ENCODE measurements at regions not wholly inside any gene's neighbourhood (a gene's known extent, or its start where the extent isn't known, plus 50 kb on each side); places are given as distances from the start of the nearest gene placed in this dataset.
"Not testable (repeated sequence)": the region's sequence is repeated elsewhere in the genome, so short reads cannot be mapped to it uniquely, and the experiment has no call there.

DNA sequence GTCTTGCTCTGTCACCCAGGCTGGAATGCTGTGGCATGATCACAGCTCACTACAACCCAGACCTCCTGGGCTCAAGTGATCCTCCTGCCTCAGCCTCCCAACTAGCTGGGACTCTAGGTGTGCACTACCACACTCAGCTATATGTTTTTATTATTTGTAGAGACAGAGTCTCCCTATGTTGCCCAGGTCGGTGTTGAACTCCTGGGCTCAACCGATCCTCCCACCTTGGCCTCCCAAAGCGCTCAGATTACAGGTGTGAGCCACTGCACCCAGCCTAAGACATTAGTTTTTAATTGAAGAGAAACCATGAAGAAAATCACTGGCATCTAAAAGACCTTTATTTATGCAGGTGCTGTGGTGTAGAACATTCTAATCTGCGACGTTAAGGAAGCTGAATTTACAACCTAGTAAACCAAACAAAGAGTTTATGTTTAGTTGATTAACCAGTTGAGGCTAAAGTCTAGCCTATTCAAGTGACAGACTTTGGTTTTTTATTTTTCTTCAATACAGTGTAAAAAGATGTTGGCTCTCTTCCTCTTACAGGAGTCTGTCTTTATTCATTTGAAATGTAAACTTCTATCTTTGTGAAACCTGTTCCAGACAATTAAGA lies 52.5 kb upstream of the NBL1 start:
- no peak for DNase-seq

- no peak for DNase-seq
Measured at GRCh38 chr1:19585507-19585906, 58.6 kb upstream of the NBL1 start.

DNA sequence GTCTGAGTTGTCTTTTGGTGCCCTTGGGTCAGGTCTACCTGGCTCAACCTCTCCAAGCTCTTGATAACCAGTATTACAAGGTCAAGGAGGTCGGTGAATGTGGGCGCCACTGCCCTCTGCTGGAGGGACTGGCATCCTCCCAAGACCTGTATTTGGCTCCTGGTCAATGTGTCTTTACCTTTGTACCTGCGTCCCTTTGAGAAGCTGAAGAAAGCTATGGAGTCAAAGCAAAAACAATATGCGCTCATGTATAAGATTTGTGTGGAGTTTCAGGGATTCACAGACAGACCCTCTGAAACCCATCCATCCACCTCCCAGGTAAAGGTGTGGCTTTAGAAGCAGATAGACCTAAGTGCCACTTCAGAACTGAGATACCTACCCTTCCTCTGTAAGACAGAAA lies 61.8 kb upstream of the NBL1 start:
- DNase-seq = peak; percentile 85

GRCh38 chr1:19581381-19581780 lies 62.7 kb upstream of the NBL1 start:
- no peak for DNase-seq

DNA sequence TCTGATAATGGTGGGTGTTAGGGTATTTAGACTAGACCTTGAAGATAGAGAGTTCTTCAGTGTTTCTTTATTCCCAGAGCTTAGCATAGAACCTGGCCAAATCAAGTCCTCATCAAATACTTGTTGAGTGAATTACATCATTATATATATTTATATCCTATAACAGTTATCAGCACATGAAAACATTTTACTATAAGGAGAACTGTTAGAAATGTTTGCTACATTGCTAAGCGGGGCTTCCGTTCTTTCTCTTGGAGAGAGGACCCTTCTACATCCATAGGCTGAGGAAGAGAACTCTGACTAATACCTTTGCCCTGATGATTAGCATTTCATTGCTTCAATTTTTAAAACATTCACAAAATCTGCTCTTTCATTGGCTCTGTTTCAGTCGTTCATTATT lies 66.5 kb upstream of the NBL1 start:
- no peak for DNase-seq

GRCh38 chr1:19577036-19577435 lies 67.1 kb upstream of the NBL1 start:
- no peak for DNase-seq

GRCh38 chr1:19569786-19570185 lies 74.3 kb upstream of the NBL1 start:
- no peak for DNase-seq

GRCh38 chr1:19567041-19567440 lies 77.1 kb upstream of the NBL1 start:
- DNase-seq = no peak

DNA sequence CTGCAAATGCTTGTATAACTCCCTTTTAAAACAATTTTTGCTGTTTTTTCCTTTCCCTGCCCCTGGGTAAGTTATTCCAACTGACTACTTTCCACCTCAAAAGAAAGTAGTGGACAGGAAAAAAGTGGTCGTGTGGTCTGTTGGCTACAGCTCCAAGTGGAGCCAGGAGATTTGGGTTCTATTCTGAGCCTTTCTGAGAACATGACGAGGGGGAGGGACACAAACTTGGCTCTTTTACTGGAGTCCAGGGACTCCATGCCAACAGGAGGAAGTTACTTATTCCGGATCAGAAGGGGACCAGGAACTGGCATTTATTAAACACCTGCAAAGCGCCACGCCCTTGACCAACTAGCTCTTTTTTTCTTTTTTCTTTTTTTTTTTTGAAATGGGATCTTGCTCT lies 79.0 kb upstream of the CAPZB start:
- no peak for DNase-seq

- no peak for DNase-seq
Measured at GRCh38 chr1:19563324-19564097, 78.2 kb upstream of the CAPZB start.

- DNase-seq = no peak
Measured at GRCh38 chr1:19562847-19563246, 77.5 kb upstream of the CAPZB start.

- DNase-seq = no peak
Measured at GRCh38 chr1:19560480-19560879, 75.1 kb upstream of the CAPZB start.

- DNase-seq = no peak
Measured at GRCh38 chr1:19559641-19560040, 74.3 kb upstream of the CAPZB start.

GRCh38 chr1:19557609-19558051 lies 72.3 kb upstream of the CAPZB start:
- DNase-seq = no peak

DNA sequence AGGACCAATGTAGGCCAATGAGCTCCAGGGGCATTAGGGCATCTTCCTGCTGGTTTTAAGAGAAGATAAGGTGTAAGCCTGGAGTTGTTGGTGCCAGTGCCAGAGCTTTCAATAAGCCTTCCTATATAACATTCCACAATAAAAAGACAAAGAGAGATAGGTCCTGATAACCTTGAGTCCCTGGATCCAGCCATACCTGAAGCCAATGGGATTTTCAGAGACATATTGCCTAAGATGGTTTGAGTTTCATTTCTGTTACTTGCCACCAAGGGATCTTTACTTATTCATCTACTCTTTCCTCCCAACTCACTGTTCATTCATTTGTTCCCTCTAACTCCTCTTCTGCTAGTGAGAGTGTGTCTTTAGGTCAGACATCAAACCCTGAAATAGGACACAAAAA lies 68.8 kb upstream of the CAPZB start:
- DNase-seq = no peak

GRCh38 chr1:19552291-19553010 lies 67.1 kb upstream of the CAPZB start:
- no peak for DNase-seq

DNA sequence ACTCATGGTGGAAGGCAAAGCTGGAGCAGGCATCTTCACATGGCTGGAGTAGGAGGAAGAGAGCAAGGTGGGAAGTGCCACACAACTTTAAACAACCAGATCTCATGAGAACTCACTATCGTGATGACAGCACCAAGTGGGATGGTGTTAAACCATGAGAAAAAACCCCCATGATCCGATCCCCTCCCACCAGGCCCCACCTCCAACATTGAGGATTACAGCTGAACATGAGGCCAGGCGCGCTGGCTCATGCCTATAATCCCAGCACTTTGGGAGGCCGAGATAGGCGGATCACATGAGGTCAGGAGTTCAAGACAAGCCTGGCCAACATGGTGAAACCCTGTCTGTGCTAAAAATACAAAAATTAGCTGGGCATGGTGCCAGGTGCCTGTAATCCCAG lies 66.5 kb upstream of the CAPZB start:
- DNase-seq = not testable (repeated sequence)

- not testable (repeated sequence) for DNase-seq
Measured at GRCh38 chr1:19550437-19550836, 65.1 kb upstream of the CAPZB start.

- peak; percentile 75 for DNase-seq
Measured at GRCh38 chr1:19547814-19548213, 62.5 kb upstream of the CAPZB start.

DNA sequence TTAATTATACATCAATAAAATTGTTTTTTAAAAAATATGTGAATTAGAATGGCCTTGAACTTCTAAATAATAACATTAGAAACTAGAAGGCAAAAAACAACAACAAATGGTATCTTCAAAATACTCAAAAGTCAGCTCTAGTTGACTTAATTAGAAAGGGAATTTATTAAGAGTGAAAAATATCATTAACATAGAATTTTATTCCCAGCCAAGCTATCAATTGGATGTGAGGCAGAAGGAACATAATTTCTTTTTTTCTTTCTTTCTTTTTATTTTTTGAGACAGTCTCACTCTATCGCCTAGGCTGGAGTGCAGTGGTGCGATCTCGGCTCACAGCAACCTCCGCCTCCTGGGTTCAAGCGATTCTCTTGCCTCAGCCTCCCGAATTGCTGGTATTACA lies 51.2 kb upstream of the CAPZB start:
- no peak for DNase-seq

DNA sequence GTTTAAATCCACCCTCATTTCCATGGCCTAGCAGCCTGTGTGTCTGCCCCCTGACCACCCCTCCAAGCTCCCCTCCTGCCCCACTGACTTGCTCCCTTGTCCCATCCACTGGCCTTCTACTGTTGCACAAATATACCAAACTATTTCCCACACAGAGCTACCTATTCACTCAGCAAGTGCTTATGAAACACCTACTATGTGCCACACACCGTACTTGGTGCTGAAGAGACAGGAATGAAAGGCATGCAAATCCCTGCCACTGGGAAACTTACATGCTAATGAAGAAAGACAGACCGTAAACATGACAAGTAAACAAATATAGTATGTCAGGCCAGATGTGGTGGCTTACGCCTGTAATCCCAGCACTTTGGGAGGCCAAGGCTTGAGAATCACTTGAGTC lies 49.9 kb upstream of the CAPZB start:
- DNase-seq = no peak

All from NCI-H510A treated with DMSO at 0.1 percent for 48 hours (cell line).